Cardiac muscle cell (in vitro differentiated cells and primary cell): ENCODE measurements at regions not wholly inside any gene's neighbourhood (a gene's known extent, or its start where the extent isn't known, plus 50 kb on each side); places are given as distances from the start of the nearest gene placed in this dataset.
A peak's percentile ranks its signal among the peaks of the same experiment; 100 is the strongest.

Experiments
- DNase-seq, 2 donors: peaks; one replicate each; pipeline versions ENCODE4 v3.0.0 to v3.0.0-alpha.2; 2010 to 2017; ENCODE audit warnings: low read depth in 1 of 2, low spot score in 1 of 2
- H3K27ac ChIP-seq: fragments of 200-600 bp; sonication (generic); 2 replicates; pipeline ENCODE4 v1.5.1; 2016
- H3K27me3 ChIP-seq: fragments of 200-600 bp; sonication (generic); 2 replicates; pipeline ENCODE4 v1.6.0; 2016; ENCODE audit warnings: control low read depth
- H3K36me3 ChIP-seq: fragments of 200-600 bp; sonication (generic); 2 replicates; pipeline ENCODE4 v1.5.1; 2016; ENCODE audit warnings: control low read depth
- H3K4me1 ChIP-seq: fragments of 200-600 bp; sonication (generic); 2 replicates; pipeline ENCODE4 v1.8.1; 2017; ENCODE audit warnings: low read depth, mild to moderate bottlenecking, mixed run types
- H3K4me3 ChIP-seq: fragments of 200-600 bp; sonication (generic); 2 replicates; pipeline ENCODE4 v1.5.1; 2016; ENCODE audit warnings: mild to moderate bottlenecking
- H3K9me3 ChIP-seq: fragments of 200-600 bp; sonication (generic); 2 replicates; pipeline ENCODE4 v1.5.1; 2017; ENCODE audit warnings: low read depth, mild to moderate bottlenecking, control low read depth
- TF ChIP-seq, protein P1 (sequence below): IDR thresholded peaks from 2 replicates; pipeline ENCODE4 v1.5.1; 2012; ENCODE audit warnings: low read depth, mild to moderate bottlenecking, low read length

DNA sequence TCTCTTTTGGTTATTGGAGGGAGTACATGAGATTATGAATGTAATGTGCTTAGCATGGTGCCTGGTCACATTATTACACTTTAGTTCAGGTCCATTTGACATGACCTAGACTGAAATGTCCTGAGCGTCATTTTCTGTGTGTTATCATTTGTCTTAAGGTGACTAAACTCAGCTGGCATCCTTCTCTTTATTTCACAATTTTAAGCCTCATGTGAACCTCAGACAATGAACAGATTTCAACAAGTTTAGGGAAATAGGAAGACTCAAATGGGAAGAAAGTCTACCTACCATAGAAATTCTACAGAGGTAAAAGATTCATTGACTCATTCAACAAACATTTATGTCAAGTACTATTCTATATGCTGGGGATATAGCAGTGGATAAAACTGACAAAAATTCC is 70.2 kb upstream of the EXOC6 start:
- Histone ChIP-seq H3K9me3 (no peaks in the 10 kb centered on the region), H3K27me3 (no peaks in the 10 kb centered on the region), H3K4me1 (peaks cover 5% of the 10 kb centered on the region), H3K4me3 (no peak overlapping the region), H3K36me3 (no peaks in the 10 kb centered on the region), H3K27ac (no peak overlapping the region)
- TF ChIP-seq, protein P1, sequence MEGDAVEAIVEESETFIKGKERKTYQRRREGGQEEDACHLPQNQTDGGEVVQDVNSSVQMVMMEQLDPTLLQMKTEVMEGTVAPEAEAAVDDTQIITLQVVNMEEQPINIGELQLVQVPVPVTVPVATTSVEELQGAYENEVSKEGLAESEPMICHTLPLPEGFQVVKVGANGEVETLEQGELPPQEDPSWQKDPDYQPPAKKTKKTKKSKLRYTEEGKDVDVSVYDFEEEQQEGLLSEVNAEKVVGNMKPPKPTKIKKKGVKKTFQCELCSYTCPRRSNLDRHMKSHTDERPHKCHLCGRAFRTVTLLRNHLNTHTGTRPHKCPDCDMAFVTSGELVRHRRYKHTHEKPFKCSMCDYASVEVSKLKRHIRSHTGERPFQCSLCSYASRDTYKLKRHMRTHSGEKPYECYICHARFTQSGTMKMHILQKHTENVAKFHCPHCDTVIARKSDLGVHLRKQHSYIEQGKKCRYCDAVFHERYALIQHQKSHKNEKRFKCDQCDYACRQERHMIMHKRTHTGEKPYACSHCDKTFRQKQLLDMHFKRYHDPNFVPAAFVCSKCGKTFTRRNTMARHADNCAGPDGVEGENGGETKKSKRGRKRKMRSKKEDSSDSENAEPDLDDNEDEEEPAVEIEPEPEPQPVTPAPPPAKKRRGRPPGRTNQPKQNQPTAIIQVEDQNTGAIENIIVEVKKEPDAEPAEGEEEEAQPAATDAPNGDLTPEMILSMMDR = no peak
- peak in 1 of 2 donors; percentile 27 for DNase-seq

DNA sequence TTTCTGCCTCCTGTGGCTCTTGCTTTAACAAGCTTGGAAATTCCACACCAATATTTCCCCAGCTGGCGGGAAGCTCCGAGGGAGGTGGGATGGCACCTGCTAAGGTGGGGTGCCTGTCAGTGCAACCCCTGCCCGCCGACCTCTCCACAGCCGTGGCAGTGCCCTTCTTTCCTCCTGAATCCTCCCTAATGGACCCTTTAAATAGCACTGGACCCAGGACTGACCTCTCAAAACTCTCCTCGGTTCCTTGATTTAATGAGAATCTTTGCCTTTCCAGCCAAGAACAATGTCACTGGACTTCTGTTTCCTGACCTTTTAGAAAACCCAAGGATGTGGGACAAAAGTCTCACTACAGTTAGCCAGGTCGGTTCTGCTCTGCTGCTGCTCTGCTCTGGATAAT is 63.2 kb upstream of the EXOC6 start:
- TF ChIP-seq, protein P1 = no peak

DNA sequence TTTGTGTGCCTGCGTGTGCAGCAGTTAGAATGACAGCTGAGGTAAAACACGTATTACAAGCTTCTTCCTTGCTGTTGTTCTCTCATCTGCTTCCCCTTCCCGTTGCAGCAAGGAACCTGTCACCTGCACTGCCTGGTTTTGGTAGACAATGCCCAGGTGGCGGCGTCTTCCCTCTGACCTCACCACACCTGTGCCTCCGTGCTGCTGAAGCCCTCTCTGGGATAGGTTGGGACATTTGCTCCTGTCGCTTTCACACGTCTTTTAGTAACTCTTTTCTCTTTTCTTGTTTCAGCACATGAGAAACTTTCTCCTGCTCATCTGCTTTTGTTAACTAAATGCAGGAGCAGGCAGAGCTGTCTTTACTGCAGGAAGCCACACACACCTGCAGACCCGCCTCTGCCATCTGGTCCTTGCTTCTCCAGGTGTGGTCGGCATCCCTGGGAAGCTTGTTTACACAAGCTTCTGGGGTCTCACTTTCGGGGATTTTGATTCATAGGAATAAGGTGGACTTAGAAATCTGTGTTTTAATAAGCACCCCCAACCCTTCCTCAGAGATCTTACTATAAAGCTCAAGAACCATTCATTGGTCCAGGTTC is 60.7 kb upstream of the EXOC6 start:
- TF ChIP-seq, protein P1 = no peak
- H3K27ac ChIP-seq = no peak overlapping the region
- no peak for DNase-seq
- H3K27me3 ChIP-seq = peaks cover 7% of the 10 kb centered on the region
- no peak overlapping the region for H3K4me3 ChIP-seq
- H3K36me3 ChIP-seq = no peaks in the 10 kb centered on the region
- no peaks in the 10 kb centered on the region for H3K4me1 ChIP-seq
- no peaks in the 10 kb centered on the region for H3K9me3 ChIP-seq

More for the DNA sequence above, 63.2 kb upstream of the EXOC6 start:
- no peak overlapping the region for H3K4me3 ChIP-seq
- peaks cover 3% of the 10 kb centered on the region for H3K27me3 ChIP-seq
- no peak overlapping the region for H3K27ac ChIP-seq
- H3K4me1 ChIP-seq = peaks cover 5% of the 10 kb centered on the region
- DNase-seq = no peak
- no peaks in the 10 kb centered on the region for H3K36me3 ChIP-seq
- H3K9me3 ChIP-seq = no peaks in the 10 kb centered on the region

DNA sequence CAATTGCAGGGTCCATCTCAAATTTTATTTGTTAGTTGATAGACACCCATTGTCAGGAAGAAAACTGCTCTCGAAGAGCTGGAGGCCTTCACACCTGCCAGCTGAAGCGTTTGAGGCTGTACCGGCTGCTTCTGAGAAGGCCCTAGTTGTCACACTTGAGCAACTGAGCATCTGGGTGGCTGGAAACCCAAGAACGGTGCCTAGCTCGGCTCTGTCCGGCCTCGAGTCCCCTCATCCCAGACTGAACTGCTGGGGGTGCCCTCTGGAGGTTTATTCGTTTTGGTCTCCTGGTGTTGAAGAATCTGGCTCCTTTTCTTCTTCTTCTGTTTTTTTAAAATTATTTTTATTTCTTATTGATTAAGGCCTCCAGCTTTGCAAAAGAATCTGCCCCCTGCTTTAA is 59.3 kb upstream of the EXOC6 start:
- no peaks in the 10 kb centered on the region for H3K4me1 ChIP-seq
- no peaks in the 10 kb centered on the region for H3K9me3 ChIP-seq
- no peak overlapping the region for H3K27ac ChIP-seq
- TF ChIP-seq, protein P1 = no peak
- H3K4me3 ChIP-seq = no peak overlapping the region
- DNase-seq = no peak
- peaks cover 7% of the 10 kb centered on the region for H3K27me3 ChIP-seq
- H3K36me3 ChIP-seq = no peaks in the 10 kb centered on the region

DNA sequence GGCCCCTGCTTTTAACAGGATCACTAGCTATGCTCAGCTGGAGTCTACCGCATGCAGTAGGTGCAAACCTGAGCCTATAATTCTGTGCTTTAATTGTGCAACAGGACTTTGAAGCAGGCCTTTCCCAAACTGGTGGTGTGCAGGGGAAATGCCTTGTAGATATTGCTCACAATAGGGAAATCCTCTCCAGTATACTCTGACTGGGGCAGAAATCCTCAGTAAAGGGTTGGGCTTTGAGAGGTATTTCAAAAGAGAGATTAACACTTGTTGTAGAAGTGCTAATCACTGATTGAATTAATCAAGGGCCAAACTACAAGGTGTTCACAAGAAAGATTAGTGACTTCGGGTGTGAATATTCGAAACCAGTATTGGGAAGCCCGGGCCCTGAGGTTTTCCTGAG is 58.5 kb upstream of the EXOC6 start:
- no peak overlapping the region for H3K27ac ChIP-seq
- H3K36me3 ChIP-seq = no peaks in the 10 kb centered on the region
- no peaks in the 10 kb centered on the region for H3K4me1 ChIP-seq
- H3K27me3 ChIP-seq = peaks cover 7% of the 10 kb centered on the region
- TF ChIP-seq, protein P1 = no peak
- DNase-seq = no peak
- H3K9me3 ChIP-seq = no peaks in the 10 kb centered on the region
- H3K4me3 ChIP-seq = no peak overlapping the region
